K562 (cell line): ENCODE measurements at regions not wholly inside any gene's neighbourhood (a gene's known extent, or its start where the extent isn't known, plus 50 kb on each side); places are given as distances from the start of the nearest gene placed in this dataset.

Experiments used
- ATAC-seq: fragments of 200-7000 bp; cut with Tn5 transposase; 3 replicates; pipeline ENCODE4 v1.9.1; 2020; ENCODE audit warnings: moderate library complexity
- BruUV-seq: library from RNA; stranded (reverse); fragments of 400-500 nt; replicated peaks from 2 replicates; lab custom pipeline; 2021; lab: Mats Ljungman, UMichigan
- CTCF ChIA-PET: fragments of 300-600 bp; formaldehyde crosslinking; extraction: SDS; loops from one replicate; lab custom pipeline; 2021; ENCODE audit warnings: low intra/inter-chr PET ratio; lab: Yijun Ruan, JAX
- POLR2A ChIA-PET: fragments of 300-600, 350-650 bp; sonication (Branson Sonifier 250); formaldehyde crosslinking; extraction: SDS; loops from one replicate; lab custom pipeline; 2021; ENCODE audit warnings: antibody characterized with exemption, inconsistent platforms; lab: Yijun Ruan, JAX
- DNase-seq, 4 experiments: peaks; one replicate each; pipeline versions ENCODE4 v3.0.0 to v3.0.0-alpha.2; 2011 to 2018; ENCODE audit warnings: low spot score in 3 of 4, mixed read lengths in 3 of 4; ENCODE audit errors: extremely low read depth in 1 of 4
- FAIRE-seq: peaks from 2 replicates; lab custom pipeline; 2011; peaks lifted over from hg19 to GRCh38; lab: Jason Lieb, UNC
- H2AFZ ChIP-seq: 2 replicates; pipeline ENCODE4 v1.6.0; 2011; ENCODE audit warnings: low read depth, low read length, control low read depth, inconsistent platforms
- H3K27ac ChIP-seq: fragments of 200-600 bp; 3 replicates; pipeline ENCODE4 v1.8.0; 2011; ENCODE audit warnings: low read depth, mild to moderate bottlenecking, control low read depth, inconsistent platforms, low read length, moderate library complexity, mixed read lengths; ENCODE audit errors: extremely low read depth
- H3K27me3 ChIP-seq, 2 experiments: fragments of 300-600 bp in 1 of 2; 2 replicates in 1 of 2; 3 replicates in 1 of 2; pipeline versions ENCODE4 v1.6.0 to v1.8.0; 2011; ENCODE audit warnings: inconsistent platforms in 2 of 2, low read length in 2 of 2, mild to moderate bottlenecking in 1 of 2, mixed read lengths in 1 of 2, moderate library complexity in 1 of 2; ENCODE audit not compliant: control insufficient read depth in 2 of 2, insufficient read depth in 2 of 2
- H3K36me3 ChIP-seq: fragments of 300-600 bp; 3 replicates; pipeline ENCODE4 v1.8.0; 2011; ENCODE audit warnings: mild to moderate bottlenecking, low read length, inconsistent platforms; ENCODE audit not compliant: control insufficient read depth, insufficient read depth
- H3K4me1 ChIP-seq, 2 experiments: fragments of 200-600 bp in 1 of 2; replicated peaks in 1 of 2; 2 replicates in 1 of 2; 3 replicates in 1 of 2; pipeline versions ENCODE4 v1.5.1 to v1.8.0; 2011; ENCODE audit warnings: inconsistent platforms in 2 of 2, low read length in 2 of 2, mild to moderate bottlenecking in 1 of 2, mixed read lengths in 1 of 2, moderate library complexity in 1 of 2; ENCODE audit not compliant: control insufficient read depth in 2 of 2, insufficient read depth in 2 of 2
- H3K4me2 ChIP-seq: 2 replicates; pipeline ENCODE4 v1.6.1; 2011; ENCODE audit warnings: low read length, control low read depth, inconsistent platforms, mixed read lengths; ENCODE audit not compliant: insufficient read depth
- H3K4me3 ChIP-seq: fragments of 200-600 bp; sonication (generic), shearing (Covaris generic); 2 replicates; pipeline ENCODE4 v1.5.1; 2016; ENCODE audit warnings: control low read depth, inconsistent platforms
- H3K79me2 ChIP-seq: fragments of 200-600 bp; 3 replicates; pipeline ENCODE4 v1.8.0; 2011; ENCODE audit warnings: low read length, inconsistent platforms; ENCODE audit not compliant: control insufficient read depth, insufficient read depth
- H3K9ac ChIP-seq, 2 experiments: 2 replicates each; pipeline versions ENCODE4 v1.6.0 to v1.6.1; 2011; ENCODE audit warnings: low read depth in 2 of 2, low read length in 2 of 2, control low read depth in 1 of 2, inconsistent platforms in 1 of 2, mild to moderate bottlenecking in 1 of 2, mixed read lengths in 1 of 2; ENCODE audit not compliant: insufficient read depth in 1 of 2
- H3K9me1 ChIP-seq: one replicate; pipeline ENCODE4 v1.6.0; 2011; ENCODE audit warnings: inconsistent platforms, mild to moderate bottlenecking, low read length, moderate library complexity; ENCODE audit not compliant: control insufficient read depth, insufficient read depth
- H3K9me3 ChIP-seq: replicated peaks from 2 replicates; pipeline ENCODE4 v1.5.1; 2011; ENCODE audit warnings: low read depth, low read length, inconsistent platforms; ENCODE audit not compliant: control insufficient read depth, insufficient read depth
- H4K20me1 ChIP-seq: replicated peaks from 2 replicates; pipeline ENCODE4 v1.6.1; 2011; ENCODE audit warnings: low read length, inconsistent platforms, mixed read lengths; ENCODE audit not compliant: control insufficient read depth, insufficient read depth
- CBFA2T2 ChIP-seq: fragments of 450-650 bp; conservative IDR thresholded peaks from 2 replicates; pipeline ENCODE4 v1.6.1; 2017; ENCODE audit warnings: mild to moderate bottlenecking
- EZH2 ChIP-seq: IDR thresholded peaks from 2 replicates; pipeline ENCODE4 v1.6.1; 2012; ENCODE audit warnings: low read depth, mild to moderate bottlenecking, inconsistent platforms, low read length, borderline replicate concordance
- KDM2B ChIP-seq: fragments of 250-450 bp; sonication (Bioruptor Pico); IDR thresholded peaks from 2 replicates; pipeline ENCODE4 v1.8.0; 2021; ENCODE audit warnings: mild to moderate bottlenecking, moderate library complexity
- MED1 ChIP-seq: sonication (generic); formaldehyde crosslinking; IDR thresholded peaks from 2 replicates; pipeline ENCODE4 v1.8.1; 2023; ENCODE audit warnings: missing genetic modification reagents, borderline replicate concordance
- ZNF583 ChIP-seq: fragments of 250-450 bp; sonication (Bioruptor Pico); IDR thresholded peaks from 2 replicates; pipeline ENCODE4 v1.4.0; 2020
- ZNF830 ChIP-seq: fragments of 250-450 bp; sonication (Bioruptor Pico); IDR thresholded peaks from 2 replicates; pipeline ENCODE4 v1.5.0; 2021; ENCODE audit warnings: mild to moderate bottlenecking
- WGBS: fragments of 100-300 bp; shearing (Covaris generic); methylation state at CpG from one replicate; pipeline ENCODE4 v1.1.6; 2016; ENCODE audit warnings: low coverage, mixed read lengths; ENCODE audit not compliant: insufficient coverage; ENCODE audit errors: missing lambda C conversion rate; 5-methylcytosine and 5-hydroxymethylcytosine counted together
- in situ Hi-C: fragments of 300-500 bp; cut with MboI; formaldehyde crosslinking; loops from 4 replicates; pipeline ENCODE4 v1.15.0; 2018; ENCODE audit warnings: inconsistent platforms, mixed read lengths
- intact Hi-C: fragments of 100-400 bp; cut with micrococcal nuclease; formaldehyde crosslinking; loops from 2 replicates; pipeline ENCODE4 v1.14.2; 2022
- TF ChIP-seq, protein P1 (sequence below): sonication (generic); formaldehyde crosslinking; IDR thresholded peaks from 2 replicates; pipeline ENCODE4 v1.8.0; 2022; ENCODE audit warnings: missing genetic modification reagents, mild to moderate bottlenecking, moderate library complexity, borderline replicate concordance

- Histone ChIP-seq H3K27ac (no peak overlapping the region), H3K4me1 (no peaks in the 10 kb centered on the region), H3K4me2 (no peak overlapping the region), H2AFZ (no peak overlapping the region), H3K9me1 (no peaks in the 10 kb centered on the region), H3K27me3 (no peaks in the 10 kb centered on the region), H3K36me3 (no peaks in the 10 kb centered on the region), H3K4me3 (no peak overlapping the region), H3K79me2 (no peaks in the 10 kb centered on the region), H4K20me1 (no peaks in the 10 kb centered on the region), H3K9ac (no peak overlapping the region), H3K9me3 (no peaks in the 10 kb centered on the region)
- FAIRE-seq (no peak), ATAC-seq (no peak), DNase-seq (no peak)
- intact Hi-C loops (no loop called here), in situ Hi-C loops (no loop called here)
- ChIA-PET POLR2A (no interaction called here), CTCF (no interaction called here)
- no peak for TF ChIP-seq MED1
- WGBS = 0% methylated on average over 1 of the region's 1 CpG
- BruUV-seq = no TSS peak
Observed at GRCh38 chr3:102329066-102329465, 105.7 kb upstream of the ZPLD1 start.

- H3K9ac ChIP-seq = no peak overlapping the region
- no peaks in the 10 kb centered on the region for H3K9me1 ChIP-seq
- POLR2A ChIA-PET = no interaction called here
- H3K27me3 ChIP-seq = no peaks in the 10 kb centered on the region
- no peaks in the 10 kb centered on the region for H3K79me2 ChIP-seq
- intact Hi-C loops = no loop called here
- no peaks in the 10 kb centered on the region for H3K4me1 ChIP-seq
- TF ChIP-seq EZH2 (no peak), ZNF830 (CRISPR knock-in tag) (no peak), ZNF583 (CRISPR knock-in tag) (no peak), KDM2B (CRISPR knock-in tag) (no peak), CBFA2T2 (no peak)
- TF ChIP-seq, protein P1, sequence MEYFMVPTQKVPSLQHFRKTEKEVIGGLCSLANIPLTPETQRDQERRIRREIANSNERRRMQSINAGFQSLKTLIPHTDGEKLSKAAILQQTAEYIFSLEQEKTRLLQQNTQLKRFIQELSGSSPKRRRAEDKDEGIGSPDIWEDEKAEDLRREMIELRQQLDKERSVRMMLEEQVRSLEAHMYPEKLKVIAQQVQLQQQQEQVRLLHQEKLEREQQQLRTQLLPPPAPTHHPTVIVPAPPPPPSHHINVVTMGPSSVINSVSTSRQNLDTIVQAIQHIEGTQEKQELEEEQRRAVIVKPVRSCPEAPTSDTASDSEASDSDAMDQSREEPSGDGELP (CRISPR knock-in tag) = no peak
- TF ChIP-seq, all 486 proteins: peak for 0
- H3K27ac ChIP-seq = no peak overlapping the region
- no peaks in the 10 kb centered on the region for H3K36me3 ChIP-seq
- in situ Hi-C loops = no loop called here
- H3K4me3 ChIP-seq = no peak overlapping the region
- BruUV-seq = no TSS peak
- FAIRE-seq (no peak), DNase-seq (no peak), ATAC-seq (no peak)
- no peak overlapping the region for H2AFZ ChIP-seq
- CTCF ChIA-PET = no interaction called here
- H4K20me1 ChIP-seq = no peaks in the 10 kb centered on the region
- 0% methylated on average over 1 of the region's 1 CpG for WGBS
- no peaks in the 10 kb centered on the region for H3K9me3 ChIP-seq
- H3K4me2 ChIP-seq = no peak overlapping the region
Observed at GRCh38 chr3:102329561-102329960, 105.3 kb upstream of the ZPLD1 start.
